Fibroblast of villous mesenchyme (primary cell): ENCODE measurements at regions not wholly inside any gene's neighbourhood (a gene's known extent, or its start where the extent isn't known, plus 50 kb on each side); places are given as distances from the start of the nearest gene placed in this dataset.

Source experiments
- DNase-seq: peaks from one replicate; pipeline ENCODE4 v3.0.0-alpha.2; 2010; ENCODE audit warnings: low read depth
- H3K4me3 ChIP-seq: 2 replicates; pipeline ENCODE4 v1.5.1; 2011; ENCODE audit warnings: low read depth, mild to moderate bottlenecking, low read length
- CTCF ChIP-seq: IDR thresholded peaks from 2 replicates; pipeline ENCODE4 v1.5.1; 2012; ENCODE audit warnings: low read depth, mild to moderate bottlenecking, low read length; ENCODE audit not compliant: insufficient read depth

- H3K4me3 ChIP-seq = no peak overlapping the region
- TF ChIP-seq CTCF = no peak
- peak; percentile 99 for DNase-seq
Measured at GRCh38 chr6:81572020-81572419, 180.5 kb downstream of the TENT5A start.

- TF ChIP-seq CTCF = no peak
- H3K4me3 ChIP-seq = no peak overlapping the region
- no peak for DNase-seq
Measured at GRCh38 chr6:81570681-81571080, 181.8 kb downstream of the TENT5A start.

GRCh38 chr6:81568973-81569372, 183.5 kb downstream of the TENT5A start:
- no peak for DNase-seq
- no peak overlapping the region for H3K4me3 ChIP-seq
- no peak for TF ChIP-seq CTCF

- no peak overlapping the region for H3K4me3 ChIP-seq
- DNase-seq = no peak
Measured at GRCh38 chr6:81565071-81565470, 187.4 kb downstream of the TENT5A start.

GRCh38 chr6:81564470-81565068, 187.9 kb downstream of the TENT5A start:
- DNase-seq = no peak
- H3K4me3 ChIP-seq = no peak overlapping the region
- TF ChIP-seq CTCF = no peak

More at GRCh38 chr6:81565071-81565470, 187.4 kb downstream of the TENT5A start:
- no peak for TF ChIP-seq CTCF

- no peak overlapping the region for H3K4me3 ChIP-seq
Measured at GRCh38 chr6:81562169-81562568, 190.3 kb downstream of the TENT5A start.

More at GRCh38 chr6:81562169-81562568, 190.3 kb downstream of the TENT5A start:
- TF ChIP-seq CTCF = no peak
- DNase-seq = peak; percentile 91
